NT2/D1 (cell line): ENCODE measurements at regions not wholly inside any gene's neighbourhood (a gene's known extent, or its start where the extent isn't known, plus 50 kb on each side); places are given as distances from the start of the nearest gene placed in this dataset.
"Not testable (repeated sequence)": the region's sequence is repeated elsewhere in the genome, so short reads cannot be mapped to it uniquely, and the experiment has no call there.

Source experiments
- YY1 ChIP-seq: IDR thresholded peaks from 2 replicates; pipeline ENCODE4 v1.6.1; 2011; ENCODE audit not compliant: insufficient read length, insufficient read depth
- ZNF274 ChIP-seq: IDR thresholded peaks from 2 replicates; pipeline ENCODE4 v1.6.1; 2011; ENCODE audit warnings: mild to moderate bottlenecking, low read depth, low read length

GRCh38 chr6:120268256-120268655 lies 918.7 kb upstream of the MAN1A1 start:
- not testable (repeated sequence) for TF ChIP-seq ZNF274, YY1
